SIG-M5 treated with dmso at 0.1 percent for 504 hours (cell line): ENCODE measurements at regions not wholly inside any gene's neighbourhood (a gene's known extent, or its start where the extent isn't known, plus 50 kb on each side); places are given as distances from the start of the nearest gene placed in this dataset.
"Not testable (repeated sequence)": the region's sequence is repeated elsewhere in the genome, so short reads cannot be mapped to it uniquely, and the experiment has no call there.

Source experiments
- DNase-seq: peaks from one replicate; lab custom pipeline; 2025; ENCODE audit not compliant: unreplicated experiment; lab: John Stamatoyannopoulos, UW

DNA sequence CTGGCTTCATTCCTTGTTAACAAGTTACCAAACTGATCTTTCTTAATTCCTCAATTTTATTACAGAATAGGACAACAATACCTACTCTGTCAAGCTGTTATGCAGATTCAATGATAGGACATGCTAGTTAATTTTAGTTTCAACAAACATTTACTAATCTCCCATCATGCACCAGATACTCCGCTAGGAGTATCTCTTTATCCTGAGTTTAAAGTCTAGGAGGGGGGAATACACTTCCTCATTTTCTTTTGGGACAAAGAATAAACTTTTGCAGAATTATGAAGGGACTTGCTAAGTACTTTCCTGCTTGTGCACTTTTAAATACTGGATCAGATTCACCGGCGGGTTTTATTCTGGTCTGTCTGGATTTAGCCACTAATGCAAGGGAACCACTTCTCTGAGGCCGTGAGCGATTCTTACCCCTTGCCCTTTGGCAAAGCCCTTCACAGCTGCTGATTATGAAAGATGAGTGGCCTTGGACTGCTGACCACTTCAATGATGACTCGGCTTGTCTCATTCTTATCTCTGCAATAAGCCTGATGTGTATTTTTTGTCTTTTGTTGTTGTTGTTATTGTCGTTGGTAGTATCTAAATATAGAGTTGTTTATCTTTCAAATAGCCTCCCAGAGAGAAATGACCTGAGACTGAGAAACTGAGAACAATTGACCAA, 73.9 kb downstream of the RMI1 start:
- DNase-seq: no peak

DNA sequence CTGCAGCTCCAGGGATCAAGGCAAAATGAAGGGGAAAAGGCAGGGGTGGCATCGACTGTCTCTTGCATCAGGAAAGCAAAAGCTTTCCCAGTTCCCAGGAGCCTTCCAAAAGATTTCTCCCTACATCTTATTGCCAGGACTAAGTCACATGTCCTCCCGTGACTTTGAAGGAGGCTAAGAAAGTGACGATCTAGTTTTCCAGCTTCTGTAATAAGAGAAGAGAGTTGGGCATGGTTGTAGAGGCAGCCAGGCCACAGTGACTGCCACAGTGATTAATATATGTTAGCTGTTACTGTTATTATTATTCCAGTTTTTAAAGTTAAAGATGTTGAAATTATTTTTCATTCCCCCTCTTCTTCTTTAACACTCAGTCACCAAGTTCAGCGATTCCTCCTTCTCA, 77.1 kb downstream of the RMI1 start:
- DNase-seq: no peak

DNA sequence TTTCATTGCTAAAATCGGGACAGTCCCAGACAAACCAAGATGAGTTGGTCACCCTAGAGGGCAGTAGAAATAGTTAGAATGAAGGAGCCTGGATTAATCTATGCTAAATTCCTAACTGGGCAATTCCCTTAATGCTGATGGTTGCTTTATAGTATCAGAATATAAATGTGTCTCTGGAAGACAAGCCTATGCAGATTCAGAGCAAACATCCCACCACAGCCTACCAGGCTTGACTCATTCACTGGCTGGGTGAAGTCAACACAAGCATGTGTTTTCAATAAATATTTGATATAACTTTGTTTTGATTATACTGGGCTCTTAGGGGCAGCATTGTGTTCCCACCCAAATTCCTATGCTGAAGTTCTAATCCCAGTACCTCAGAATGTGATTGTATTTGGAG, 79.3 kb downstream of the RMI1 start:
- no peak for DNase-seq

DNA sequence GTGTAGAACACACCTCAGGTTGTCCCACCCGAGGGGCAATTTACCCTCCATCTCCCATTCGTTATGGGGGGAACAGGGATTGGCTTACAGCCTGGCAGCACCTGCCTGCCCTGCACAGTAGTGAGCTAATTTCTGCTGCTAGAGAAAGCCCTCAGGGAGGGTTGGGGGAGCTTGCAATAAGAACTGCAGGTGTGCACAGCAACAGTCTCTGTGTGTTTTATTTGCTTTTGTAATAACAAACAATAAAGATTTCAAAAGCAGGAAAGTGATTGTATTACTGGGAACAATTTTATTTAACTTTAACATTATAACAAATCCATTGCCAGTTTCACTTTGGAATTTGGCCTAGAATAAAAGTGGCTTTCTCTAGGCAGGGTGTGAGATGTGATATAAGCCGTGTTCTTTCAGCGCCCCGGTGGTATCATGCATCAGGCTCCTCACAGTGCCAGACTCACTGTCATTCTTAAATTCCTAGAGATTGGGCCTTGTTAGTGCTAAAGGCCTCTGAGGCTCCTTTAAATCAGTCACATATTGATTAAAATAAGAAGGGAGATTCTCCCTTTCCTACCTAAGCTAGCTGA, 81.1 kb downstream of the RMI1 start:
- DNase-seq: no peak

DNA sequence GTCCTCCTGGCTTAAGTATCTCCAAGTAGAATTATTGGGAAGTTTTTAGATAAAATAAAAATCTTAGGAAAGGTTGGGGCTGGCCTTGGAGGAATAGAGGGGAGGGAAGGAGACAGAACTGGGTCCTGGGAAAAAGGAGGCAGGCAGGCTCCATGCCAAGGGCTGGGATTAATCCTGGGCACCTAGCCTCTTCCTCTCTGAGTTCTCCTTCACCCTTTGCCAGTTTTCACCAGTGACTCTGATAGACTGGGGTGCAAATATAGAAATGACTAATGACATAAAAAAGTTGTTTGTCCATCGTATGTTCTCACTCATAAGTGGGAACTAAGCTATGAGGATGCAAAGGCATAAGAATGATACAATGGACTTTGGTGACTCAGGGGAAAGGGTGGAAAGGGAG, 81.9 kb downstream of the RMI1 start:
- no peak for DNase-seq

DNA sequence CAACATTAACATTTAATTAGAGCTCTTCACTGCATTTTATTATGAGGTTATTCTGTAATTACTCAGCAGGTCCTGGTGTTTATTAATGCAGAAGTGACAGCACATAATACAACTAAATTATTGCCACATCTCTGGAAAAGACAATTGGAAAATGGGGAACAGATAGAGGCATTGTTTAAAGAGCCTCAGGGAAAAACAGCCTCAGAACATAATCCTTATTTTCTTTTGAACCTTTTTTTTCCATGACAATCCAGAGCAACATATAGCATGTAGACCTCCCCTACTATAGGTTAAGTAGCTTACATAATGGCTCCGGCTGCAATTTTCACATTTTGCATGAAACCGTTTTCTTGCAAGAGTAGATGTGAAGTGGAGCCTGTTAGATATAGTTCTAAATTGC, 87.2 kb downstream of the RMI1 start:
- DNase-seq: no peak

DNA sequence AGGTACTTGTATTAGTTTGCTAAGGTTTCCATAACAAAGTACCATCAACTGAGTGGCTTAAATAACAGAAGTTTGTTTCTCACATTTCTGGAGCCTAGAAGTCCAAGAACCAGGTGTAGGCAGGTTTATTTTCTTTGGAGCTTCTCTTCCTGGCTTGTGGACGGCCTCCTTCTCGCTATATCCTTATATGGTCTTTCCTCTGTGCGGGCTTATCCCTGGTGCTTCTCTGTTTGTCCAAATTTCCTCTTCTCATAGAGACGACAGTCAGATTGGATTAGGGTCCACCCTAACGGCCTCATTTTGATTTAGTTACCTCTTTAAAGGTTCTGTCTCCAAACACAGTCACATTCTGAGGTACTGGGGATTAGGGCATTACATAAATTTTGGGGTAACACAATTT, 88.3 kb downstream of the RMI1 start:
- no peak for DNase-seq

DNA sequence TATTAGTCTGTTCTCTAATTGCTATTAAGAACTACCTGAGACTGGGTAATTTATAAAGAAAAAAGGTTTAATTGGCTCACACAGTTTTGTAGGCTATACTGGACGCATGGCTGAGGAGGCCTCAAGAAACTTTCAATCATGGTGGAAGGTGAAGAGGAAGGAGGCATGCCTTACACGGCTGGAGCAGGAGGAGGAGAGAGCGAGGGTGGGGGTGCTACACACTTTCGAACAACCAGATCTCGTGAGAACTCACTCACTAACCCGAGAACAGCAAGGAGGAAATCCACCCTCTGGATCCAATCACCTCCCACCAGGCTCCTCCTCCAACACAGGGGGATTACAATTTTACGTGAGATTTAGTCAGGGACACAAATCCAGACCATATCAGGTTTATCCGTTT, 90.0 kb downstream of the RMI1 start:
- no peak for DNase-seq

DNA sequence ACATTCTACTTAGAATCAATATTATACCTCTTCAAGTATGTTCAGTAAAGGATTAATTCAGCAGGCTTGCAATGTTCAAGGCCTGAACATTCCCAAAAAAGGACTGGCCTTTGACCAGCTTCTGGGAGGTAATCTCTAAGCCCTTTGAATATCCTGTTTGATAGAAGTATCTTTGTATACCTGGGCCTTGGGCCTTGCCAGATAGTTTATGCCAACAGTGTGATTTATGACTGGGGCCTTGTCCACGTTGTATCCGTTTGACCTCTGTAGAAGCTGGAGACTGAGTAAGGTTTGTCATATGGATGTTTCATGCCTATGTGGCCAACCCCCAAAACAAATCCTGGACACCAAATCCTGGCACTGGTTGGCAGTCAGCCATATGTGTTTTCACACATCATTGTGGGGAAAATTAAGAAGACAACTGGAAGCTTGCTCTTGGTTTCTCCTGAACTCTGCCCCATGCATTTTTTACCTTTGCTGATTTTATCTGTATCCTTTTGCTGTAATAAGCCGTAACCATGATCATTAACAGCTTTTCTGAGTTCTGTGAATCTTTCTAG, 92.1 kb downstream of the RMI1 start:
- DNase-seq: no peak

DNA sequence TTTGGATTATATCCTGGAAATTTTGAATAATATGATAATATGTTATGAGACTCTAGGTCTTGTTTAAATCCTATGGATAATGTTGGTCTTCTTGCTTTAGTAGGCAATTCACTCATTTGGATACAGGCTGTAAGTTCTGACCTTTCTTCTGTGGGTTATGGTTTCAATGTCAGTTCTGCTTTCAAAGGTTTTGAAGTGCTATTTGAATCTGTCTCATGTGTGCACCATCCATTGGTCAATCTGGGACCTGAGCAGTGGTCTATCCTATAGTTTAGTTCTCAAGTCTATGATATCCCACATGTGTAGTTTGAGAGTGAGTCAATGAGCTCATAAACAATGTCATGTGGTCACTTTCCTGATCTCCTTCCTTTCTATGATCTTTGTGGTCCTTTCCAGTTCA, 94.4 kb downstream of the RMI1 start:
- no peak for DNase-seq

DNA sequence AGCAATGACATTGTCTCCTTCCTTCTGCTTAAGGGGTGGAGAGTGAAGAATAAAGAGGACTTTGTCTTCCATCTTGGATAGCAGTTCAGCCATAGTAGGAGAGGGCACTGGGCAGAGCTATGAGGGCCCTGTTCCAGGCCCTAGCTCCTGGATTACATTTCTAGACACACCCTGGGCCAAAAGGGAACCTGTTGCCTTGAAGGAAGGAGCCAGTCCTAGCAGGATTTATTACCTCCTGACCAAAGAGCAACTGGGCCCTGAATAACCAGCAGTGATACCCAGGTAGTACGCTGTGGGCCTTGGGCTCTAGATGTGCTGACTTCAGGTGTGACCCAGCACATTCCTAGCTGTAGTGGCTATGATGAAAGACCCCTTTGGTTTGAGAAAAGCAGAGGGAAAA, 95.8 kb downstream of the RMI1 start:
- no peak for DNase-seq

DNA sequence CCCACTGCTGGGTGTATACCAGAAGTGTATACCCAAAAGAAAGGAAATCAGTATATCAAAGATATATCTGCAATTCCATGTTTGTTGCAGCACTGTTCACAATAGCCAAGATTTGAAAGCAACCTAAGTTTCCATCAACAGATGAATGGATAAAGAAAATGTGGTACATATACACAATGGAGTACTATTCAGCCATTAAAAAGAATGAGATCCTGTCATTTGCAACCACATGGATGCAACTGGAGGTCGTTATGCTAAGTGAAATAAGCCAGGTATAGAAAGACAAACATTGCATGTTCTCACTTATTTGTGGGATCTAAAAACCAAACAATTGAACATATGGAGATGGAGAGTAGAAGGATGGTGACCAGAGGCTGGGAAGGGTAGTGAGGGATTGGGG, 97.2 kb downstream of the RMI1 start:
- not testable (repeated sequence) for DNase-seq

DNA sequence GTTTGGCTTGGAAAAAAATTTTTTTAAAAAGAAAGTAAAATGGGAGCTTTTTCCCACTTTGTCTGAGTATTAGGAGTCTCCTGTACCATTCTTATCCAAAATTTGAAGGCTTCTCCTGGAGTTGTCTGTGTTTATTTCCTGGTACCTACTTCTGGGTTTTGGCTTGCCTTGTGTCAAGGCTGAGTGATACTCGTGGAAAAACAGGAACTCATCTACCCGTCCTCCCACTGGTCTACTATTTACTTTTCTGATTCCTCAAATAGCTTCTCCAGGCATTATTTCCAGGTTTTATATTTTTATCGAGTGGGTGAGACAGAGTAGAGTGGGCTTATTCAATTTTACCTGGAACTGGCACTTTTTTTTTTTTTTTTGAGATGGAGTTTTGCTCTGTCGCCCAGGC, 99.4 kb downstream of the RMI1 start:
- no peak for DNase-seq

DNA sequence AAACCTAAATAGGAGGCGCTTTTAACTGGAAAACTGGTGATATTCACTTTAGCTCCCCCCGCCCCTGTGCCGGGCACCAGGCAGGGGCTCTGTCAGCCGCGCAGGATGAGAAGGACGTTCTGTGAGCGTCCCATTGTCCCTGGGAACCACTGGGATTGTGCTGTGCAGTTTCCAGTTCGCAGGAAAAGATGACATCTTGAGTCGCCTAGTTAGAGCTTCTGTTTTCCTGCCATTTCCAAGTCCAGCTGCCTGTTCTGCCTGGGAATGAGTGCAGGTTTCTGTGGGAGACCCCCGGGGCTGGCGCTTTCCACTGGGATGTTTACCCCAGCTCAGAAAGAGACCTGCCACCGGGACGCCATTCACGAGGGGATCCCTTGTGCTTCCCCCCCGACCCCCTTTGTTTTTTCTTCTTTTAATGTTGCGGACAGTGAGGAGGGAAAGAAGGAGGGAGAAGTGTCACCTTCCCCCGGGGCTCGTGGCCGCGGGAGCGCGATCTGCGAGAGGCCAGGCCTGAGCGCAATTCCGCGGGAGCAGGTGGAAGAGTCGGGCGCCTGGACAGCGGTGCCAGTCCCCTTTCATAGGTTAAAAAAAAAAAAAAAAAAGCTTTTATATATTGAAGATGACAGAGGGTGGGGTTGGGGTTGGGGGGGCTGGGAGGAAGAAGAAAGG, 121.5 kb downstream of the RMI1 start:
- no peak for DNase-seq

DNA sequence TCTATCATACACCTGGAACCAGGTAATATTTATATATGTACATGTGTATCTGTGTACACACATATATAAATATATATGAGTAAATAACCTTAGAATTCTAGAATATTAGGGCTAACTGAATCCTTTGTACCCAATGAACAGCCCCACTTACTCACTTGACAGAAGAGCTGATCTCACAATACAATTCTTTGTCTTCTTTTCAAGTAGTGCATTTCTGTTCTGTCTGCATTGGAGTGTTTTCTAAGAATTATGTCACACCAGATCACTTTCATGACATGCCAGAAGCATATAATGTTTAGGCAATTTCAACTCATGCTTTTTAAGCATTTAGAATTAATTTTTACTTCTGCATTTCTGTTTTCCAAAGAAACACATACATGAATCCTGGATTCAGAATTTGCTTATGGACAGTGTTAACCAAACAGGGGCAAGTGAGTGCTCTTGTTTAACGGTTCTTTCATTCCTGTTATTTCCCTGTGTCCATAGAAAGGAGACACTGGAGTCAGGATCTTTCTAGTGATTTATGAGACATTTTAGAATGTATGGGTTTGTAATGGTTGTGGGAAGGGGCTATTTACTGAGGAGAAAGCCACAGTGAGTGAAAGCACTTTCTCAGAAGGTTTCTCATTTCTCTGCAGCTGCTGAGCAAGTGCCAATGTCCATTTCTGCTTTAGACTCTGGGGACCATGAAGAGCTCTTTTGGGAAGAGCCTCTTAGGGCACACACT, 123.2 kb downstream of the RMI1 start:
- no peak for DNase-seq

DNA sequence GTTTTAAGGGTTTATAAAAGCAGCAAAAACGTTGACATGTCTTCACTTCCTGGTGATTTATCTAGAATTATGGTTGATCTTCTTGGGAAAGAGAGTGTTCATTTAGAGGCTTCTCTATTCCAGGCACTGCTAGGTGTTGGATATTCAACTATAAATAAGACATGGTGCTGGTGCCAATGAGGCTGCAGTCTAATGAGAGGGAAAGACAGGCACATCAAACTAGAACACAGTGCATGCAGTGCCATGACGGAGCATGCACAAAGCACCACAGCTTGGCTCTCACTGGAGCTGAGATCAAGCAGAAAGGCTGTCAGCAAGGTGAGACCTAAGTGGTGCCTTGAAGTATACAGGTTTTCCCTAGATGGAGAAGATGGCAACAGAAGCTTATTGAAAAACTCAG, 126.5 kb downstream of the RMI1 start:
- DNase-seq: no peak

DNA sequence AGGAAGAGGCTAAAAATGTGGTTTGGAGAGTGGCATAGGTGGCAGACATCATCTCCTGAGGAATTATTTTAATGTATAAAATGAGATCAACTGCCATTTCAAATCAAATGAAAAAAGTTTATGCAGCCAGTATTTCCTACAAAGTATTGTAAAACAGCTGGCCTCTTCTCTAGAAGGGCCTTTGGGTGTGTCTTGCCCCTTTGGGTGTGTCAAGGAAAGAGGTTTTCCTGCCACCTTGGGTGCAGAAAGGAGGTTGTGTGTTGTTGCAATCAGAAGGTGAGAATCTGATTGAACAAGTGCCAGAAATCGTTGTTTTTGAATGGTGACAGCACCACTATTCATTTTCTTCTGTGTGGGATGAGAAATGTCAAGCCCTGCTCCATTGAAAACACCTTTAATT, 127.4 kb downstream of the RMI1 start:
- DNase-seq: no peak

DNA sequence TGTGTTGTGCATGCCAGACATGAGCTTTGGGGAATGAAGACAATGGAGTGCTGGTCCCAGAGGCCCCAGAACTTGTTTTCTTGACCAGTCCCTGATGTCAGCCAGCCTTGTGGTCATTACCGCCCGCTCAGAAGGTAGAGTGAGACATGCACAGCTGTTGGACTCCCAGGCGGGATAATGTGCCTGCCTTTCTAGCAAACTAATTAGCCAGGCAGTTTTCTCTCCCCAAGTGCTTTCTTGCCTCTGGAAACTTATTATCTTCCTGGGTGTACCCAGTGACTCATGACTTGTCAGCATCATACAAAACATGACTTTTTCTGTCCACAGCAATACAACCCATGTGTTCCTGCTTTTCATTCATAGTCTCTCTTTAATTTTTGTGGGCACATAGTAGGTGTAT, 131.1 kb downstream of the RMI1 start:
- DNase-seq: no peak

DNA sequence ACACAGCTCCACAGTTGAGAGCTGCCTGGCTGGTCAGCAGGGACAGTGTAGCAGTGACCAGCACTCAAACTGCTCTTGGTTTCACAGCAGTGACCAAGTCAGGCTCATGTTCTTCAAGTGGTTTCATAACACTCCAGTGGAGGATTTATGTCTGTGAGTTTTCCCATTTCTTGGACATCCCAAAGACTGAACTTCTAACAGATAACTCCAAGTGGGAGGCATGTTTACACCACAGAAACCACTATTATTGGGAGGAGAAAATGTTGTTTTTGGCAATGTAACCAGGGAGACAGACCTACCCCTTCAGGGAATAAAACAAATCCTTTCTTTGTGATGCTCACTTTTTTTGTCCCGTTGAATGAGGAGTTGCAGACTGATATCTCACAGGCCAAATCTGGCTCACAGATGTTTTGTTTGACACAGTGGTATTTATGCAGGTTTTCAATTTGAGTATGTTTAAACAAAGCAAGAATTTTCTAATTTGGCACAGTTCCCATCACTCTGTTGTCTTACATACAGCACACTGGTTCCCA, 141.5 kb downstream of the RMI1 start:
- DNase-seq: no peak

DNA sequence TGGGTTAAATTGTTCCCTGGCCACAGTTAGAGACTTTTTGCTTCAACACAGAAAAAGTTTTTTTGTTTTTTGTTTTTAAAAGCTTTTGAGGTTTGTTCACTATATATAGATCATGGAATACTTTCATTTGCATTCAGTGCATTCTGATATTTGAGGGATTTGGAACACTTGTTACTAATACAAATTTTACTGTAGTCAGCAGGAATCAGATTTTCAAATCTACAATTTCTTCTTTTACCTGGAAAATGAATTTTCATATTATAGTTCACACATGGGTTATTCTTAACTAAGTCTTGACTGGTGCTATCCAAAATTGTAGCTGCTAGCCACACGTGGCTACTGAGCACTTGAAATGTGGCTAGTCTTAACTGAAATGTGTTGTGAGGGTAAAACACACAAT, 142.0 kb downstream of the RMI1 start:
- no peak for DNase-seq

DNA sequence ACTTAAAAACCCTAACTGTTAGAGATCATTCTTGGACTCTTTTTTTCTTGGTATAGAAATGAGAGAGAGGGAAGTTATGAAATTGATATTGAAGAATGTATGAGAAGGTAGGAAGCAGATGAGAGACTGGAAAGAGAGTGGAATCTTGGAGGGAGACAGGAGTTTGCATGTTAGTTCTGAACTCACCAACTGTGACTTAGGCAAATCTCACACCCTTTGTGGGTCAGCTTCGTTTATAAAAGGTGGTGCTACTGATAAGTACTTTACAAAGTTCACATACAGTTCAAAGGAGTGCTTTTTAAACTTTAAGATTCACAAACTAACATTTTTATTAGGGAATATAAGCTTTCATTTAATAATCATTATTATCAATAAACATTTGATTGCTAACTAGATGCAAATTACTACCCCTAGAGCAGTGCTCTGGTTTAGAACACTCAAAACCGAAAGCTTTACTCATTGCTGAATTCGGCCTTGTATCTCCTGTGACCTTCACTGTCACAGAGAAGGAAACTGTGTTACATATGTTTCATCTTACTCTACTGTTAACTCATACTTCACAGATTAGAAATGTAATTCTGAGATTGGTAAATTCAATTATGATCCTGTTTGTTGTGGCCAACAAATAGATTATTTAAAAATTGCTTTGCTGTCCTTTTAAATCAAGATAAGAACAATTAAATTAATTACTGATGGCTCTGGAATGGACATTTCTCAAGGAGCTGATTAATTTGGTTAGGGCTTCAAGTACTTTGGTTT, 143.2 kb downstream of the RMI1 start:
- DNase-seq: no peak
